CD4-positive, alpha-beta T cell treated with Interferon alpha-2 for 1 hour (primary cell): ENCODE measurements at regions not wholly inside any gene's neighbourhood (a gene's known extent, or its start where the extent isn't known, plus 50 kb on each side); places are given as distances from the start of the nearest gene placed in this dataset.
"Not testable (repeated sequence)": the region's sequence is repeated elsewhere in the genome, so short reads cannot be mapped to it uniquely, and the experiment has no call there.

ENCODE experiments used
- DNase-seq, 2 donors: peaks; one replicate each; pipeline ENCODE4 v3.0.0-alpha.2; 2020 to 2022

GRCh38 chr10:4434105-4434504 is 391.9 kb upstream of the AKR1E2 start:
- no peak for DNase-seq

DNA sequence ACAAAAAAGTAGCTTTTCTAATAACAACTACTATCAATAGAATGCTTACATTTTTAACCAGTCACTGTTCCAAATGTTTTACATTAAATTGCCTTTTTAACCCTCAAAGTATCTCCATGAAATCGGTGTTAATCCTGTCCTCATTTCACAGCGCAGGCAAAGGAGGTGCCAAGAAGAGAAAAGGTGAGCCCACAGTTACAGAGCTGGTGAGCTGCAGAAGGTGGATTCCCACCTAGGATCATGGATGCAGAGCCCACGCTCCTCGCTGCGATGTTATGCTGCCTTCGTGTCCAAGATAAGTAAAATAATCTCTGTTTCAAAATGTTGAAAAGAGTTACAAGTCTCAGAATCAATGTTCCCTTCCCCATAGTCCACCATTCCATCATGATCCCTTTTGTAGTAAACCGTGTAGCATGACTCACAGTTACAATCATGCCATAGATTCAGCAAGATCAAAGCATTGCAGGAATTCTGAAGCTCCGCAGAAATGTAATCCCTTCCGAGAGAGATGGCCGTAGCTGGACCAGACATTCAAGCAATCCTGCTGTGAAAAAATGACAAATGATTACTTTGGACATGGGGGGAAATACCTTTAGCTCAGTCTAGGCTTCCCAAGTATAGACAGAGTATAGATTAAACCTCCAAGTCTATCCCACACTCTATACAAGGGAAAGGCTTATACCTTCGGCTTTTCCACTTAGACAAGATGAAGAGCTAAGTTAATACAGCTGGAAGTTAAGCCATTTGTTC is 394.7 kb upstream of the AKR1E2 start:
- DNase-seq, result no peak

GRCh38 chr10:4429571-4429970 is 396.4 kb upstream of the AKR1E2 start:
- DNase-seq, result no peak

DNA sequence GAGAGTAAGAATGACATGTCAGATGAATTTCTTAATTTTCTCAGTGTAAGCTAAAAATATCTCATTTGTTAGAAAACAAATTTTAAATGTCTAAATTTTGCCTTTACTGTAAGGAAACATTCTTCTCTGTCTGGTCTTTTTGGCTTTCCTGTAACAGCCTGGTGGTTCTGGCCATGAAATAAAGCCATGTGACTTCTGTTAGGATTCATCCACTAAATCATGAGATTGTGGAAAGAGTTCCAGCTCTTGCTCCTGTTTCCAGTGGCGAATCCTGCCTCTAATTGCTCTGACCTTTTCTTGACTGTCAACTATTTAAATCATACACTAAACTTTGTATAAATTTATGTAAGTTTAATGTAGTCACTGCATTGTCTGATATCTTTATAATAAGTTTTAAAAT is 398.5 kb upstream of the AKR1E2 start:
- no peak for DNase-seq

GRCh38 chr10:4426866-4427265 is 399.1 kb upstream of the AKR1E2 start:
- no peak for DNase-seq

DNA sequence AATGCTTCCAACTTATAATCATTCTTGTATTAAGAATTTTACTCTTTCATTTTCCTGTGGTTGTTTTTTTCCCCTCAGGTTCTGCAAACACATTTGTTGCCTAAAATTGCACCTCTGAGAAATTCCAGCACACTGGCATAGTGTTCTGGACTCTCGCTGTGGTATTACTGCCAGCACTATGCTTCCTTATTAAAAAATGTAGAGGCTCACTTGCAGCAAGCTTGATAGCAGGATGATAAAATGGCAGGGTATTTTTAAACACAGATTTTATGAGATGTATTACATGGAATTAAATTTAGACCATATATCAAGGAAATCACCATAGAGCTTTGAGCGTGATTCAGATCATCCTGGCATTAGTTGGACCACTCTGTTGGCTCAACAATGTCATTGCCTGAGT is 416.7 kb upstream of the AKR1E2 start:
- no peak for DNase-seq

DNA sequence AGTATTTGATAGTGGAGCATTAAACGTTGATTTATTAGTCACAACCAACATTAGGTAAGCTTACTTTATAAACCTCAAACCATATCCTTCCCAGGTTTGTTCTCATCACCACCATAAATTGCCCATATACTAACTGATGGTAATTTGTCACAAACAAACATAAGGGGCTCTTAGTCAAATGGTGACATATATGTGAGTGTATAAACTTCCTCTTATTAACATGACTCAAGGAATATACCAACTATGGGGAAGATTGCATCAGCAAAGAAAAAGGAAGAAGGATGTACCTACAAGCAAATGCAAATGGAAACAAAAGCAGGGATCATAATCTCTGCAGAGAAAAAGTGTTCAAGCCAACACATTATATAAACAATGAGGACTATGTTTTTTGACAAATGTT is 418.2 kb upstream of the AKR1E2 start:
- no peak for DNase-seq

DNA sequence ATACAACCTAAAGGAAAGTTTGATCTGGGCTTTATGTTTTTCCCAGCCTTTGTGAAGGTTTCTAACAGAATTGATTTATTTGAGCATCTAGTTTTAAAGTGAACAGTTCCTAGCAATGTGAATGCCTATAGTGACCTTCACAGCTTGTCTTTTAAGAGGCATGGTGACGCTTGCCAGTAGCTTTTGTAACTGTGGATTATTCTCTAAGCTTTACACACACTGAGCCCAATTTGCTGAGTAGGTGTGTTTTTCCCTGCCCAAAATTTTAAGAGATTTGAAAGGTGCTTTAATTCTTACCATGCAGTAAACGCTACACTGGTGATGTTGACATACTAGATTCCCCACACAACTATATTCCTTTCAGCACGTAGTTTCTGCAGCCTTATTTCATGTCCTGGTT is 420.2 kb upstream of the AKR1E2 start:
- no peak for DNase-seq

DNA sequence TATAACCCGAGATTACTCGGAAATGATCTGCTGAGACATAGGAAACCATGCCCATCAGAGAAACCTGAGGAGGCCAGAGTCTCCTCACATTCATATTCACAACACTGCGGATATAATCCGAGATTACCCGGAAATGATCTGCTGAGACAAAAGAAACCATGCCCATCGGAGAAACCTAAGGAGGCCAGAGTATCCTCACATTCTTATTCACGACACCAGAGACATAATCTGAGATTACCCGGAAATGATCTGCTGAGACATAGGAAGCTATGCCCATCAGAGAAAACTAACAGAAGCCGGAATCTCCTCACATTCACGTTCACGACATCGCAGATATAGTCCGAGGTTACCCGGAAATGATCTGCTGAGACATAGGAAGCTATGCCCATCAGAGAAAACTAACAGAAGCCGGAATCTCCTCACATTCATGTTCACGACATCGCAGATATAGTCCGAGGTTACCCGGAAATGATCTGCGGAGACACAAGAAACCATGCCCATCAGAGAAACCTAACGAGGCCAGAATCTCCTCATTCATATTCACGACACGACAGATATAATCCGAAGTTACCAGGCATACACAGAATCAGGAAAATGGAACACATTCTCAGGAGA is 422.3 kb upstream of the AKR1E2 start:
- no peak for DNase-seq

- DNase-seq, result not testable (repeated sequence)
Observed at GRCh38 chr10:4401080-4401479, 424.9 kb upstream of the AKR1E2 start.

DNA sequence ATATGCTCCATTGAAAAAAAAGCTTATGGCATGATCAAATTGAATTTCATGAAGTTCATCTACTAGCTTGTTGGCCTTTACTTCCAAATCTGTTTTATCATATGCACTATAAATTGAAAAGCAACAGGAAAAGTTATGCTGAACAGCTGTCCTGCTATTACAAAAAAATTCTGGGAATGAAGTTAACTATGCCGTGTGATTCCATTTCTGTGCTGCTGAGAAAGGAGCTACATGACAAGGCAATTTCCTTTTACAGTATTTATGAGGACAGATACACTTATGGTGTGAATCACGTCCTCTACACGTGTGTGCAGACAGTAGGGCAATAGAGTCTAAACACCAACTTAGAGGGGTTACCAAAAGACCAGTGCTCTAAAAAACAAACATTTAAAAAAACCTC is 426.5 kb upstream of the AKR1E2 start:
- no peak for DNase-seq

DNA sequence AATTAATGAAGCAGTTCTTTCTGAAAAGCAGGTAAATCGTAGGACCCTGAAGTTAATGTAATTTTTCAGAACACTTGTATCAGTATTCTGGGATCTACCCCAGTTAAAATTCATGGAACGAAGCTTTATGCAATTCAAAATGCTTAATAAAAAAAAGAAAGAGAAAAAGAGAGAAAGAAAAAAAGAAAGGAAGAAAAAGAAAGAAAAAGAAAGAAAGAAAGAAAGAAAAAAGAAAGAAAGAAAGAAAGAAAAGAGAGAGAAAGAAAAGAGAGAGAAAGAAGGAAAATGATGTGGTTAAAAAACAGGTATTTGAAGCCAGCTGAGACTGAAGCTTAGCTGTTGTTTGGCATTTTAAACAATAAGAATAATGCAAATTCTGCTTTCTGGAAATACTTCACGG is 427.4 kb upstream of the AKR1E2 start:
- no peak for DNase-seq

DNA sequence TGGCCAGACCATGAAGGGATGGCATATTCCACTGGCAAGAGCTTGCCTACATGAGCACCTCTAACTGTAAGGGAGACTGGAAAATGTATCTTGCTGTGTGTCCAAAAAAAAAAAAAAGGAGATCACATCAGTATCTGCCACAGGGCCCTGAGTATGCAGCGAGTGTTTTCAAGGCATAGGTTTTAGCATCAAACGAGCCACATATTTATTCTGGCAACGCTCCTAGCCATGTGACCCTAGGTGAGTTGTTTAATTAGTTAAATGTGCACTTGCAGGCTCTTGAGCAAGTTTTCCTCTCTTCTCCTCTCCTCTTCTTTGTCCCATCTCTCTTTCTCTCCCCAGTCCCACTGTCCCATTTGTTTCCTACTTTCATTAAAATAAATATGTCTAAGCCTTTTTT is 428.7 kb upstream of the AKR1E2 start:
- DNase-seq, result no peak

DNA sequence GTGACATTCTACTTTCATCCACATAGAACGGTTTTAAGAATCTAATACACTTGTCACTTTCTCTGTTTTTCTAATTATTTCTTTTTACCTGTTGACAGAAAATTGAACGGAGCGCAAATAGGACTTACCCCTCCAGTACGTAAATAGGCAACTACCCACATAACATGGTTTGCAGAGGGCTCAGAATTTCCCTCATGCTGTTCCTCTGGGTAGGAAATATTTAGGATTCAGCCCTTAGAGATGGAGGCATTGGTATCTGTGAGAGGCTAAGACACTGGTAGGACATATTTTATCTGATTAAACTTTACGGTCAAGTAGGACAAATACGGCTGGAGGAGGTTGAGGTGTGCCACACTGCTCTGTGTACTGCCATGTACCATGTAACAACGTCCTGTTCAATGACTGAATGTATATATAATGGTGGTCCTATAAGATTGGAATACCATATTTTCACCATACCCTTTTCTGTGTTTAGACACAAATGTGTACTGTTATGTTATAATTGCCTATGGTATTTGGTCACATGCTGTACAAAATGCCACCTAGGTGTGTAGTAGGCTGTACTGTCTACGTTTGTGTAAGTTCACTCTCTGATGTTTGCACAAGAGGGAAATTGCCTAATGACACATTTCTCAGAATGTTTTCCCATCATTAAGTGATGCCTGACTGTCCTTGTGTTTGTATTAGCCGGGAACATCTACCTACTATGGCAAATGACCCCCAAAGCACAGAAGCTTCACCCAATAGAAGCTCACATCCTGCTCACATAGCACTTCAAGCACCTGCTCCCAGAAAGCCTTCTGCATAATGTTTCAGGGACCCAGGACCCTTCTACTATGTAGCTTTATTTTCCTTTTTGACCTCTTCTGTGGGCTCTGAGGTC is 429.4 kb upstream of the AKR1E2 start:
- DNase-seq, result no peak

DNA sequence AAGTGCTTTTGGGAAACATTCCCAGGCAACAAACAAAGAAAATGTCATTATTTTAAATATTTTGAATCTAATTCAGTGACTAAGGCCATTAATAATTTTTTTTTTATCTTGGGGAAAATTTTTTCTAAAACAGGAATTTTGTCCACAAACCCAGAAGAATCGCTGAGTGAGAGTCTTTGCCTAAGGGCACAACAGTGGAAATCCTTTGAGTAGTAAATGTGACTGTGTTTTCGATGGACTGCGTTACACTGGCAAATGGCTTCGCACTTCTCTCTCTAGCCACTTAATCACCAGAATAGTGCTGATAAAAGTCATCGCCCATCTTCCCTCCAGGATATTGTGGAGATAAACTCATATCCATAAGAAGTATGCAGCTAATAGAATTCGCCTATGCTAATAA is 430.3 kb upstream of the AKR1E2 start:
- DNase-seq, result no peak

DNA sequence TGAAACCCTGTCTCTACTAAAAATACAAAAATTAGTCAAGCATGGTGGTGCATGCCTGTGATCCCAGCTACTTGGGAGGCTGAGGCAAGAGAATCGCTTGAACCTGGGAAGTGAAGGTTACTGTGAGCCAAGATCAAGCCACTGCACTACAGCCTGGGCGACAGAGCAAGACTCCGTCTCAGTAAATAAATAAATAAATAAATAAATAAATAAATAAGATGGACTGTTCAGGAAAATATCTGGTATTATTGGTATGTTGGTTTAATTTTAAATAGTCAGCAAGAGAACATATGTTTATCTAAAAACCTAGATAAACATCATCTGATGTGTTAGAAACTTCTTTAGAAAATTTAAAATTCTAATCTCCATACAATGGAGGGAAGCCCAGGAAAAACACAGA is 431.6 kb upstream of the AKR1E2 start:
- DNase-seq, result not testable (repeated sequence)

DNA sequence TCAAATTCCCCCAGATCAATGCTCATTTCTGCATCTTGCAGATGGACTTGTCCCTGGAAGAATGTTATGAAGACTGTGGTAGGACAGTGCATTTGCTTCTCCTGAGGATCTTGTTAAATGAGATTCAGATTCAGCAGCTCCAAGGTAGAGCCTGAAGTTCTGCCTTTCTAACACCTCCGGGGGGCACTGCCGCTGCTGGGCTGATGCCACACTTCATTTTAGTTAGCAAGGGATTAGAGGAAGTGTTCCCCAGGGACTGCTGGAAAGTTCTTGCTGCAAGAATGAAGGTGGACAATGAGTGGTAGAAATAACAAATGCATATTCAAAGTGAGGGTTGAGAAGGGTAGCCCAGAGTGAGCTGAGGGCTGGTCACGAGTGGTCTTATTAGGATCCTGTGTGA is 434.3 kb upstream of the AKR1E2 start:
- no peak for DNase-seq

- no peak for DNase-seq
Observed at GRCh38 chr10:4390219-4390618, 435.8 kb upstream of the AKR1E2 start.

- DNase-seq, result no peak
Observed at GRCh38 chr10:4385231-4385870, 440.7 kb upstream of the AKR1E2 start.

- DNase-seq, result no peak
Observed at GRCh38 chr10:4384245-4384644, 441.8 kb upstream of the AKR1E2 start.

GRCh38 chr10:4383651-4384098 is 442.3 kb upstream of the AKR1E2 start:
- no peak for DNase-seq

DNA sequence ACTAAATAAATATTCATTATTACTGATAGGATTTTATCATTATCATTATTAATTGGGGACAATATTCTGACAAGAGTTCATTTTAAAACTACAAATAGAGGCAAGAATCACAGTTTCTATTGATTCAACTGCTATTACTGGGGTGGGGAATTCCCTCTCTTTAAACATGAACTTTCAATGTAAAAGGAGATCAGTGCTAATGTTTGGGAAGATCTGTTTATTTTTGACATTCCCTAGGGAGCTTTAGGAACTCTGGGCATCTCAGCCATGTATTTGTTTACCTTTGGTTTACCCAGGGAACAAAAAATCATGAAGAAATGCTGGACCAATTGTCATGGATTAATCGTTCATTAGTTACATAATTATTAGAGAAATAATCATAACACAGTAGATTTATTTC is 443.2 kb upstream of the AKR1E2 start:
- no peak for DNase-seq

- no peak for DNase-seq
Observed at GRCh38 chr10:4373612-4374011, 452.4 kb upstream of the AKR1E2 start.
